ENCODE measurements at regions not wholly inside any gene's neighbourhood (a gene's known extent, or its start where the extent isn't known, plus 50 kb on each side); places are given as distances from the start of the nearest gene placed in this dataset.
"Not testable (repeated sequence)": the region's sequence is repeated elsewhere in the genome, so short reads cannot be mapped to it uniquely, and the experiment has no call there.

DNA sequence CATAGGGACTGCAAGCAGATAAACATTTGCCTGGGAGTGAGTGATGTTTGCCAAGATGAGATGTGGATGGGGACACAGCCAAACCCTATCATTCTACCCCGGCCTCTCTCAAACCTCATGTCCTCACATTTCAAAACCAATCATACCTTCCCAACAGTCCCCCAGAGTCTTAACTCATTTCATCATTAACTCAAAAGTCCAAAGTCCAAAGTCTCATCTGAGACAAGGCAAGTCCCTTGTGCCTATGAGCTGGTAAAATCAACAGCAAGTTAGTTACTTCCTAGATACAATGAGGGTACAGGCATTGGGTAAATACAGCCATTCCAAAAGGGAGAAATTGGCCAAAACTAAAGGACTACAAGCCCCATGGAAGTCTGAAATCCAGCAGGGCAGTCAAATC lies 822.9 kb upstream of the SPRY2 start:
- TF ChIP-seq, protein P1, sequence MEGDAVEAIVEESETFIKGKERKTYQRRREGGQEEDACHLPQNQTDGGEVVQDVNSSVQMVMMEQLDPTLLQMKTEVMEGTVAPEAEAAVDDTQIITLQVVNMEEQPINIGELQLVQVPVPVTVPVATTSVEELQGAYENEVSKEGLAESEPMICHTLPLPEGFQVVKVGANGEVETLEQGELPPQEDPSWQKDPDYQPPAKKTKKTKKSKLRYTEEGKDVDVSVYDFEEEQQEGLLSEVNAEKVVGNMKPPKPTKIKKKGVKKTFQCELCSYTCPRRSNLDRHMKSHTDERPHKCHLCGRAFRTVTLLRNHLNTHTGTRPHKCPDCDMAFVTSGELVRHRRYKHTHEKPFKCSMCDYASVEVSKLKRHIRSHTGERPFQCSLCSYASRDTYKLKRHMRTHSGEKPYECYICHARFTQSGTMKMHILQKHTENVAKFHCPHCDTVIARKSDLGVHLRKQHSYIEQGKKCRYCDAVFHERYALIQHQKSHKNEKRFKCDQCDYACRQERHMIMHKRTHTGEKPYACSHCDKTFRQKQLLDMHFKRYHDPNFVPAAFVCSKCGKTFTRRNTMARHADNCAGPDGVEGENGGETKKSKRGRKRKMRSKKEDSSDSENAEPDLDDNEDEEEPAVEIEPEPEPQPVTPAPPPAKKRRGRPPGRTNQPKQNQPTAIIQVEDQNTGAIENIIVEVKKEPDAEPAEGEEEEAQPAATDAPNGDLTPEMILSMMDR (IDR thresholded peaks at IDR 0.05): not testable (repeated sequence)
- TF ChIP-seq ZC3H11A (IDR thresholded peaks at IDR 0.05); RAD21 (conservative IDR thresholded peaks at IDR 0.05 in 1 of 2, IDR thresholded peaks at IDR 0.05 in 1 of 2); POLR2AphosphoS2 (conservative IDR thresholded peaks at IDR 0.05; ENCODE audit: low read length); POLR2A (IDR thresholded peaks at IDR 0.05; ENCODE audit: low read length); EP300 (IDR thresholded peaks at IDR 0.05); JUN (IDR thresholded peaks at IDR 0.05); KDM1A (IDR thresholded peaks at IDR 0.05; ENCODE audit: low read depth); HDAC2 (IDR thresholded peaks at IDR 0.05); SREBF2 (IDR thresholded peaks at IDR 0.05); SMC3 (IDR thresholded peaks at IDR 0.05); NPAS2 (CRISPR knock-in tag; IDR thresholded peaks at IDR 0.05; ENCODE audit: borderline replicate concordance): not testable (repeated sequence)
- TF ChIP-seq, protein P2, sequence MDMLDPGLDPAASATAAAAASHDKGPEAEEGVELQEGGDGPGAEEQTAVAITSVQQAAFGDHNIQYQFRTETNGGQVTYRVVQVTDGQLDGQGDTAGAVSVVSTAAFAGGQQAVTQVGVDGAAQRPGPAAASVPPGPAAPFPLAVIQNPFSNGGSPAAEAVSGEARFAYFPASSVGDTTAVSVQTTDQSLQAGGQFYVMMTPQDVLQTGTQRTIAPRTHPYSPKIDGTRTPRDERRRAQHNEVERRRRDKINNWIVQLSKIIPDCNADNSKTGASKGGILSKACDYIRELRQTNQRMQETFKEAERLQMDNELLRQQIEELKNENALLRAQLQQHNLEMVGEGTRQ (IDR thresholded peaks at IDR 0.05): not testable (repeated sequence)
- TF ChIP-seq, protein P3, sequence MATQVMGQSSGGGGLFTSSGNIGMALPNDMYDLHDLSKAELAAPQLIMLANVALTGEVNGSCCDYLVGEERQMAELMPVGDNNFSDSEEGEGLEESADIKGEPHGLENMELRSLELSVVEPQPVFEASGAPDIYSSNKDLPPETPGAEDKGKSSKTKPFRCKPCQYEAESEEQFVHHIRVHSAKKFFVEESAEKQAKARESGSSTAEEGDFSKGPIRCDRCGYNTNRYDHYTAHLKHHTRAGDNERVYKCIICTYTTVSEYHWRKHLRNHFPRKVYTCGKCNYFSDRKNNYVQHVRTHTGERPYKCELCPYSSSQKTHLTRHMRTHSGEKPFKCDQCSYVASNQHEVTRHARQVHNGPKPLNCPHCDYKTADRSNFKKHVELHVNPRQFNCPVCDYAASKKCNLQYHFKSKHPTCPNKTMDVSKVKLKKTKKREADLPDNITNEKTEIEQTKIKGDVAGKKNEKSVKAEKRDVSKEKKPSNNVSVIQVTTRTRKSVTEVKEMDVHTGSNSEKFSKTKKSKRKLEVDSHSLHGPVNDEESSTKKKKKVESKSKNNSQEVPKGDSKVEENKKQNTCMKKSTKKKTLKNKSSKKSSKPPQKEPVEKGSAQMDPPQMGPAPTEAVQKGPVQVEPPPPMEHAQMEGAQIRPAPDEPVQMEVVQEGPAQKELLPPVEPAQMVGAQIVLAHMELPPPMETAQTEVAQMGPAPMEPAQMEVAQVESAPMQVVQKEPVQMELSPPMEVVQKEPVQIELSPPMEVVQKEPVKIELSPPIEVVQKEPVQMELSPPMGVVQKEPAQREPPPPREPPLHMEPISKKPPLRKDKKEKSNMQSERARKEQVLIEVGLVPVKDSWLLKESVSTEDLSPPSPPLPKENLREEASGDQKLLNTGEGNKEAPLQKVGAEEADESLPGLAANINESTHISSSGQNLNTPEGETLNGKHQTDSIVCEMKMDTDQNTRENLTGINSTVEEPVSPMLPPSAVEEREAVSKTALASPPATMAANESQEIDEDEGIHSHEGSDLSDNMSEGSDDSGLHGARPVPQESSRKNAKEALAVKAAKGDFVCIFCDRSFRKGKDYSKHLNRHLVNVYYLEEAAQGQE (IDR thresholded peaks at IDR 0.05): not testable (repeated sequence)

Measured in A549 (cell line).